Kidney epithelial cell (primary cell): ENCODE measurements at regions not wholly inside any gene's neighbourhood (a gene's known extent, or its start where the extent isn't known, plus 50 kb on each side); places are given as distances from the start of the nearest gene placed in this dataset.

ENCODE experiments used
- DNase-seq: peaks from one replicate; pipeline ENCODE4 v3.0.0-alpha.2; 2010; ENCODE audit warnings: low read depth
- H3K27me3 ChIP-seq: 2 replicates; pipeline ENCODE4 v1.6.0; 2011; ENCODE audit warnings: low read length; ENCODE audit not compliant: control insufficient read depth, insufficient read depth
- H3K36me3 ChIP-seq: 2 replicates; pipeline ENCODE4 v1.5.1; 2011; ENCODE audit warnings: low read length; ENCODE audit not compliant: control insufficient read depth, insufficient read depth
- H3K4me3 ChIP-seq: 2 replicates; pipeline ENCODE4 v1.5.1; 2011; ENCODE audit warnings: low read depth, mild to moderate bottlenecking, control low read depth, low read length
- TF ChIP-seq, protein P1 (sequence below): IDR thresholded peaks from 2 replicates; pipeline ENCODE4 v1.5.1; 2011; ENCODE audit warnings: mild to moderate bottlenecking, moderate library complexity, low read length, control low read depth, inconsistent platforms; ENCODE audit not compliant: insufficient read depth, poor library complexity, severe bottlenecking

GRCh38 chr14:76957224-76957891, 71.2 kb downstream of the IRF2BPL start:
- no peak for DNase-seq
- TF ChIP-seq, protein P1, sequence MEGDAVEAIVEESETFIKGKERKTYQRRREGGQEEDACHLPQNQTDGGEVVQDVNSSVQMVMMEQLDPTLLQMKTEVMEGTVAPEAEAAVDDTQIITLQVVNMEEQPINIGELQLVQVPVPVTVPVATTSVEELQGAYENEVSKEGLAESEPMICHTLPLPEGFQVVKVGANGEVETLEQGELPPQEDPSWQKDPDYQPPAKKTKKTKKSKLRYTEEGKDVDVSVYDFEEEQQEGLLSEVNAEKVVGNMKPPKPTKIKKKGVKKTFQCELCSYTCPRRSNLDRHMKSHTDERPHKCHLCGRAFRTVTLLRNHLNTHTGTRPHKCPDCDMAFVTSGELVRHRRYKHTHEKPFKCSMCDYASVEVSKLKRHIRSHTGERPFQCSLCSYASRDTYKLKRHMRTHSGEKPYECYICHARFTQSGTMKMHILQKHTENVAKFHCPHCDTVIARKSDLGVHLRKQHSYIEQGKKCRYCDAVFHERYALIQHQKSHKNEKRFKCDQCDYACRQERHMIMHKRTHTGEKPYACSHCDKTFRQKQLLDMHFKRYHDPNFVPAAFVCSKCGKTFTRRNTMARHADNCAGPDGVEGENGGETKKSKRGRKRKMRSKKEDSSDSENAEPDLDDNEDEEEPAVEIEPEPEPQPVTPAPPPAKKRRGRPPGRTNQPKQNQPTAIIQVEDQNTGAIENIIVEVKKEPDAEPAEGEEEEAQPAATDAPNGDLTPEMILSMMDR: no peak
- H3K27me3 ChIP-seq: no peaks in the 10 kb centered on the region
- H3K36me3 ChIP-seq: no peaks in the 10 kb centered on the region
- no peak overlapping the region for H3K4me3 ChIP-seq

DNA sequence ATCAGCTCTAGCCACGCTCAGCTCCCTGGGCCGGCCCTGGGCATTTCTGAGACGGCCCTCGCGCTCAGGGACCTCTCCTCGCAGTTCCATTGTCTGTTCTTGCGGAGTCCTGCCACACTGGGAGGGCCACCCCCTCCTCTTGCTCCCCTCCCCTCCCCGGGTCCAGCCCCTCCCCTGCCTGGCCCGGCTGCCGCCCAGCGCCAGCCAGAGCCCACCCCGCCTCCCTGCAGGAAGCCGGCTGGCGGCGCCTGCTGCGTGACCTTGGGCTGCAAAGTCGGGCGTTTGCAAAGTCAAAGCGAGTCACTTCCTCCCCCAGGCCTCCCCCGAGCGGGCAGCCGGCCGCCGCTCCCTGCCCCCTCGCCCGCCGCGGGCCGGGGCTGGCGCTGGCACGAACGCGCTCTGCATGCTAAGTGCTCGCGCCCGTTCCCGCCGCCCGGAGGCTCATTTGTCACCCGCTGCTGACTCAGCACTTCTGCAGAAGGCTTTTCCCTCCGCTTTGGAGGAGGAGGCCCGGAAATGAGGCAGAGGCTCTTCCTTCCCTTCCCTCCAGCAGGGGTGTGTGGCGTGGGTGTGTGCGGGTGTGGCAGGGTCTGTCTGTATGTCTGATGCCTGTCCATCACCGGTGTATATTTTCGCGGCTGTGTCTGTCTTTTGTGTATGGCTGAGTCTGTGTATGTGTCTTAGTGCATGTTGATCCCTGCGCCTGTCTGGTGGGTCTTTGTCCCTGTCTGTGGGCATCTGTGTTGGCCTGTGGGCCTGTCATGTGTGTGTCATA, 72.0 kb downstream of the IRF2BPL start:
- TF ChIP-seq, protein P1: no peak
- peak; percentile 79 for DNase-seq
- H3K4me3 ChIP-seq: no peak overlapping the region
- H3K27me3 ChIP-seq: no peaks in the 10 kb centered on the region
- H3K36me3 ChIP-seq: no peaks in the 10 kb centered on the region

DNA sequence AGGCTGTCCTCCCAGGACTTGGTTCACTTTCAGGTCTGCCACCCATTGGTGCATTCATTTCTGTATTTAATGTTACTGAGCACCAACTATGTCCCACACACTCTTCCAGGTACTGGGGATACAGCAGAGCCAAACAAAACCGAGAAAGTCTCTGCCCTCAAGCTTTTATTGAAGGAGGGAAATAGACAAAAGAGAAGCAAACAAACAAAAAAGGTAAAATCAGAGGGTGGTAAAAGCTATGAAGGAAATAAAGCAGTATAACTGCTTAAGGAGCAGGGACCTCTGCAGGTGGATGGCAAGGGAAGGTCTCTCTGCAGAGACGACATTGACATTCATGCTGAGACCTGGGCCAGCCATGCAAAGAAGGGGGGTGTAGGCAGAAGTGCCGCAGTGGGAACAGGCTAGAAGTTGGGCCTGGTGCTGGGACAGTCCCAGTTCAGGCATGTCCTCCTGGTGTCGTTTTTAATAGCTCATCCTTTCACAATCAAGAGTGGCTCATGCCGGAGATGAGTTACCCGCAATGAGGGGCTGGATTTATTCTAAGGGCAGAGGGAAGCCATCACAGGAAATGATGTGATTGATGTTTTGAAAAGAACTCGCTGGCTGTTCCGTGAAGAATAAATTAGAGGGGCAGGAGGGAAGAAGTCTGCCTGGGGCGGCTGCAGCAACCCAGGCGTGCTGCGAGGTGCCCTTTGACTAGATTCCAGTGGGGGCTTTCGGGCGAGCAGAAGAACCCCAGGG, 72.8 kb downstream of the IRF2BPL start:
- H3K27me3 ChIP-seq: no peaks in the 10 kb centered on the region
- no peak overlapping the region for H3K4me3 ChIP-seq
- TF ChIP-seq, protein P1: no peak
- DNase-seq: no peak
- H3K36me3 ChIP-seq: no peaks in the 10 kb centered on the region

DNA sequence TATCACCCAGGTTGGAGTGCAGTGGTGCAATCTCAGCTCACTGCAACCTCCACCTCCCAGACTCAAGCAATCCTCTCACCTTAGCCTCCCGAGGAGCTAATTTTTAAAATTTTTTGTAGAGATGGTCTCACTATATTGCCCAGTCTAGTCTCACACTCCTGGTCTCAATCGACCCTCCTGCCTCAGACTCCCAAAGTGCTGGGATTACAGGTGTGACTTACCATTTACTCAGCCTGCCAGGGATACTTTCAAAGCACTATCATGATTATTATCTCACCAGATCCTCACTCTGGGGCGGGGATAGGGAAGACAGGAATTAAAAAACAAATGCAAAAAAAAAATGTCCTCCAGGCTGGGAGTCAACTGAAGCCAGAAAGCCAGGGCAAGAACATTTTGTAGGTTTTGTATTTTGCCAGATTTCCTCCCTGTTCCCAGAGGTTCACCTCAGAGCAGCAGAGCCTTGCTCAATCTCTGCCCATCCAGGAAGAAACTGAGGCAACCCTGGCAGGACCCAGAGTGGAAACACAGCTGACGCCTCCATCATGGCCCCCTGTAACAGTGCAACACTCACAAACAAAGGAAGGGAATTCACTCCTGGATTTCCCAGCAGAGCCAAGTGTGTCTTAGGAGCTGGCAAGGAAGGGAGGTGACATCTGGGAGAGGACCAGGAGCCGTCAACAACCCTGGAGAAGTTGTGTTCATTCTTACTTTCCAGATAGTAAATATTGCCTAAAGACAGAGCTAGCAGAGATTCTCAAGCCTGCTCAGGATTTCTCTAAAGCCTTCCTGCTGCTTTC, 73.9 kb downstream of the IRF2BPL start:
- no peak for DNase-seq
- Histone ChIP-seq H3K27me3 (no peaks in the 10 kb centered on the region), H3K4me3 (no peak overlapping the region), H3K36me3 (no peaks in the 10 kb centered on the region)
- TF ChIP-seq, protein P1: no peak

GRCh38 chr14:76953311-76953945, 75.1 kb downstream of the IRF2BPL start:
- TF ChIP-seq, protein P1: no peak
- Histone ChIP-seq H3K27me3 (no peaks in the 10 kb centered on the region), H3K4me3 (no peak overlapping the region), H3K36me3 (no peaks in the 10 kb centered on the region)
- no peak for DNase-seq
